ENCODE measurements at regions not wholly inside any gene's neighbourhood (a gene's known extent, or its start where the extent isn't known, plus 50 kb on each side); places are given as distances from the start of the nearest gene placed in this dataset.

GRCh38 chr2:13536941-13537340, 820.2 kb downstream of the TRIB2 start:
- no peak for DNase-seq (ENCODE audit: low spot score)

- no peak for DNase-seq (ENCODE audit: low spot score)
These were observed 821.1 kb downstream of the TRIB2 start for GRCh38 chr2:13537771-13538349.

DNA sequence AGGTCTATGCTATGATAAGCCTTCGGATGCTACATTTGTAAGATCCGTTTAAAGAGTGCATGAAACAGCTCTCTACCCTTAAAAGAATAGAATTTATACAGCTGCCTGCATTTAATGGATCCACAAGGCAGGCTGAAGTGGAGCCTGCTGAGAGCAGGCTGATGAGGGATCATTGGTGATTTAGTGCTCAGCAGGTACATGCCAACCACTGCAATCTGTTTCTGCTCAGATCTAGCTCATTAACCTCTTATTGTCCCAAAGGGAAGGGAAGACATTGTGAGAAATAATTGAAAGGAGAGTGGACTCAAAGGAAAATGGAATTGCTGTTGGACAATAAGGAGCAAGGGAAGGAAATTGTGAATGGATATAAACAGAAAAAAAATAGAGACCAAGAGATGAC, 822.6 kb downstream of the TRIB2 start:
- no peak for DNase-seq (ENCODE audit: low spot score)

DNA sequence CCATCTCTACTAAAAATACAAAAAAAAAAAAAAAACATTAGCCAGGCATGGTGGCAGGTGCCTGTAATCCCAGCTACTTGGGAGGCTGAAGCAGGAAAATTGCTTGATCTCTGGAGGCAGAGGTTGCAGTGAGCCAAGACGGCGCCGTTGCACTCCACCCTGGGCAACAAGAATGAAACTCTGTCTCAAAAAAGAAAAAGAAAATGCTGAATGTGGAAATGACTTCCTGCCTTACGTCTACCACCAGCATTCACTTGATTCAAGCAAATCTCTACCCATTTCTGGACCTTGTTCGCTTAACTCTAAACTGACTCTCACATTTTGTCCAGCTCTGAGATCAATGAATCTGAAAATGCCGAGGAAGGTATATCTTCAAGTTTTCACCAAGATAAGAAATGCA, 825.3 kb downstream of the TRIB2 start:
- no peak for DNase-seq (ENCODE audit: low spot score)

- no peak for DNase-seq (ENCODE audit: low spot score)
These were observed 825.9 kb downstream of the TRIB2 start for GRCh38 chr2:13542642-13543041.

DNA sequence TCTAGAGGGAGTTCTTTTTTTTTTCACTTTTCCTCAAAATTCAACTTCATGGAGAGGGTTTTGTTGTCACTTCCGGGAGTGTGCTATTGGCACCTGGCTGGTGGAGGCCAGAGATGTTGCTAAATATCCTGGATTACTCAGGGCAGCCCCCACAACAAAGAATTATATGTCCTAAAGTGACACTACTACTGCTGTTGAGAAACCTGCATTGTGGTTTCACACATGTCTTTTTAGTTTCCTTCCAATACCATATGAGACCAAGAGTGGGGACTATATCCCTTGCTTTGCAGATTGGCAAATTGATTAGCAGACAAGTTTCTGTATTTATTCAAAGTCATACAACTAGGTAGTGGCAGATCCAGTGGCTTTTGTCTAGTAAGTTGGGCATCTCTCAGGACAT, 826.8 kb downstream of the TRIB2 start:
- no peak for DNase-seq (ENCODE audit: low spot score)

DNA sequence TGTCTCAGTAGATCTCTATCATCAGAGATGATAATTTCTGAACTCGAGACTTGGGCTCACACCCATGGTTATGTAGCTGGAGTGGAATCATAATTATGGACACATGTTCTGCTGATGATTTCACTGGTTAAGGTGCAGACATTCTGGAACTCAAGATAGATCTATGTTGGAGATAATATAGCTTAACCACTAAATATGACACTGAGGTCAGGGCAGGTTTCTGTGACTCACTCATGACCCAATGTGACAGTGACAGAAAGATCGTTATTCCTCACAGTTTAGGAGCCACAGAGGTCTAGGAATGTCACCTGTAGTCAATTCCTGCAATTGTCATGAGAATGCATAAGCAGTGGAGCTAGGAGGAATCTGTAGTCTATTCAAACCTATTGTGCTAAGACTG, 828.6 kb downstream of the TRIB2 start:
- DNase-seq (ENCODE audit: low spot score): no peak

GRCh38 chr2:13546131-13546530, 829.4 kb downstream of the TRIB2 start:
- no peak for DNase-seq (ENCODE audit: low spot score)

DNA sequence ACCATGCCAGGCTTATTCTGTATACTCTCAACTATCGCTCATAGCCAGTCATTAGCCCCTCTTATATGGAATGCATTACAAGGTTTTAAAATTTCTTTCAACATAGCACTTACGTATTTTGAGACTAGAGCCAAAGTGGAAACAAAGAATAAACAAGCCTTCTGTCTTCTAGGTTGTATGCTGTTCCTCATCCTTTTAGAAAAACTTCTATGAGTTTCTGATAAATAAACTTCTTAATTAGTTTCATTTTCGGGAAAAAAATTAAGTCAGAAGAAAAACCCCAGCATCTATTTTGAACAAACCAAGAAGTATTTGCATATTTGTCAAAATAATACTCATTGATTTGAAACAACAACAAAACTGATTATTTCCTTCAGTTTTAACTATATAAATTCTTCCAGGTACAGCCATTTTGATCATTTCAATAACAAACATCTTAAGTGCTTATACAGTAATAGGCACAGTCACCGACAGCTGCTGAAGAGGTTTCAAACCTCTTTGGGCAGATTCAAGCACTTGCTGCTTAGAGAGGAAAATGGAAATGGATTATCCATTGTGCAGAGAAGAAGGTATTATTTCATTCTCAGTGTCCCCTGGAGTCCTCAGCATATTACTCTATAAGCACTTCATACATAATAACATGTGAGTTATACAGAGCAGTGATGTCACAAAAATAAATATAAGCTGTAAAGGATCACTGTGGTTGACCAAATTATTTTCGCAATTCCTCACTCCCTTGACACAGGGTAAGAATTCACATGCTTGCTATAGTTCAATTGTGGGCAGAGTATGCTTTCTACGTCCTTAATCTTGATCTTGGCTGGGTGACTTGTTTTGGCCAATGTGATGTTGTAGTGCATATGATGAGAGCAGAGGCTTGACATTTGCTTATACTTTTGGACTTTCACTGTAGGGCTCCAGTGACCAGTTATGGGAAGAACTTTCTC, 833.8 kb downstream of the TRIB2 start:
- DNase-seq (ENCODE audit: low spot score): no peak

GRCh38 chr2:13558368-13558767, 841.6 kb downstream of the TRIB2 start:
- DNase-seq (ENCODE audit: low spot score): no peak

GRCh38 chr2:13560322-13560721, 843.6 kb downstream of the TRIB2 start:
- DNase-seq (ENCODE audit: low spot score): no peak

DNA sequence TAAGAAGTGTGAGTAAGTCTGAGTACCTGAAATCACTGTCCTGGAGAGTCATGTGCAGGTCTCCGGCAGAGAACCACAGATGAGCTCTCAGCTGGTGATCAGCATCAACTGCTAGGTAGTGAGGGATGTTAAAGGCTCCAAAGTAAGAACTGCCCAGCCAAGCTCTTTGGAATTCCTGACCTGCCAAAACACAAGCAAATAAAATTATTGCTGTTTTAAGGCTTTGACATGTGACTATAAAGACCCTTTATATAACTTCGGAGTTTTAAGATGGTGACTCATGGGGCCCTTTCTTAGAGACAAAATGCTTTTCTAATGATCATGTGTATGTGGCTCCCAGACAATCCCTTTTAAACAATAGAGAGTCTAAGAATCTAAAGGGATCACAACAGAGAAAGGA, 855.7 kb downstream of the TRIB2 start:
- no peak for DNase-seq (ENCODE audit: low spot score)

DNA sequence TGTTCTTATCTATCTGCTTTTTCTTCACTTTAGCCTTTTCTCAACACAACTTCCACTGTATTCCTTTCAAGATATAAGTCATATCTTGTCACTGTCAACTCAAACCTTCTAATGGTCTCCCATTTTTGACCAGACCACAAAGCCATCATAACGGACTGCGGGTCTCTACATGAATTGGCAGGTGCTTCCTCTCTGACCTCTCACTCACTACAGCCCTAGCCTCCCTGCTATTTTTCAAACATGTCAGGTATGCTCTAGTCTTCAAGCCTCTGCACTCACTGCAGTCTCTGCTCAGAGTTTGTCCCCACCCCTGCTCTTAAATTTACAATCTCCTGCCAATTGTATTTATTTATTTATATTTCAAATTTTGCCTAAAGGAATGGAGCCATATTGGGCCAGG, 858.1 kb downstream of the TRIB2 start:
- DNase-seq (ENCODE audit: low spot score): no peak

- DNase-seq (ENCODE audit: low spot score): no peak
These were observed 859.8 kb downstream of the TRIB2 start for GRCh38 chr2:13576406-13577036.

- DNase-seq (ENCODE audit: low spot score): no peak
These were observed 861.8 kb downstream of the TRIB2 start for GRCh38 chr2:13578547-13578946.

DNA sequence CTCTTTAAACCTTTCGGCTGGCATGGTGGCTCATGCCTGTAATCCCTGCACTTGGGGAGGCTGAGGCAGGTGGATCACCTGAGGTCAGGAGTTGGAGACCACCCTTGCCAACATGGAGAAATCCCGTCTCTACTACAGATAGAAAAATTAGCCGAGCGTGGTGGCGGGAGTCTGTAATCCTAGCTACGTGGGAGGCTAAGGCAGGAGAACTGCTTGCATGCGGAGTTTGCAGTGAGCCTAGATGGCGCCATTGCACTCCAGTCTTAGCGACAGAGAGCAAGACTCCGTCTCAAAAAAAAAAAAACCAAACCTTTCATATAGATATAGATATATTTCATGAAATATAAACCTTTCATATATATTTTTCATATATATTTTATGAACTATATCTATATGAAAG, 864.7 kb downstream of the TRIB2 start:
- no peak for DNase-seq (ENCODE audit: low spot score)

DNA sequence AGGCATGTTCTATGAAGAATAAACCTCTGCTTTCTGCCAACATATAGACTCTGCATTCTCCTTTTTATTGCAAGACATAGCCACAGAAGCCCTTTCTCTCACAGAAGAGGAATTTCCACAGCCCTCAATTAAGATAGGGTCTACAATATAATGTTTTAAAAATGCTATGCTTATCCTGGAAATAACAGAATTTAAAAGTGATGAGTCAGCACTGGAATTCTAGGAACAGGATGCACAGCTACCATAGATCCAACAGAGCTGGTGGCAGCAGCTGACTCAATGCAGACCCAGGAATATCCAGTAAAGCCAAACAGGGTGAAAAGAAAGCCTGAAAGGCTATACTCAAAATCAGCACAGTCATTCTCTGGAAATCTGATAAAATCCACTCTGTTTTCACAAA, 866.9 kb downstream of the TRIB2 start:
- no peak for DNase-seq (ENCODE audit: low spot score)

DNA sequence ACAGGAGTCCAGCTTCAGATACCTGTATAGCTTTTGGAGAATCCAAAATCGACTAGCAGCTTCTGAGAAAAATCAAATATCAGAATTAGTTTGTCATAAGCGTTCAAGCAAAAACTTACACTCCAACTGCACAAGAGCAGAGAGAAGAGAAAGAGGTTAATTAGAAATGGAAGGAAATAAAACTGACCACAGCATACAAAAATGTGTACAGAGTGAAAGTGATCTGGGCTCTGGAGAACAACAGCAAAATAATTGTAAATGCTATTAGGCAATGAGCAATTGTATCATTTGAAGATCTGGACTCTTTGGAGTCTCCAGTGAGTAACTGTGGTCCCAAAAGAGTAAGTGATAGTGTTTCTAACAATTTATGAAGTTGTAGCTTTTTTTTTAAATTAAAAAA, 867.3 kb downstream of the TRIB2 start:
- DNase-seq (ENCODE audit: low spot score): no peak

DNA sequence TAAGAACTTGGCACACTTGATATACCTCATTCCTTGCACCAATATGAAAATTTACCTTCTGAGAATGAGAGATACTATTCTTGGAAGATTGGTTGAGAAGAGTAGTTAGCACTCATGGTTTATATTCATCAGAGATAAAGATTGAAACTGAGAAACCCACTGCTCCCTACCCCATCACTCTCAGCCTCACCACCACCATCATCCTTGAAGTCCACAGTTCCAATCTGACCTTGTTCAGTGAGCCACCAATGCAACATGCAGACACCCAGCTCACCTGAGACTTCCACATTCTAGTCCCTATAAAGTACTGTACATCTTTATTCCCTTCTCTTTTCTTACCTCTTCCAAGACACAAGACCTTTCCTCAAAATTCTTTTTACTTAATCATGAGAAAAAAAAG, 869.0 kb downstream of the TRIB2 start:
- DNase-seq (ENCODE audit: low spot score): no peak

- no peak for DNase-seq (ENCODE audit: low spot score)
These were observed 879.5 kb downstream of the TRIB2 start for GRCh38 chr2:13596233-13596632.

GRCh38 chr2:13597176-13597575, 880.4 kb downstream of the TRIB2 start:
- DNase-seq (ENCODE audit: low spot score): no peak

- no peak for DNase-seq (ENCODE audit: low spot score)
These were observed 884.8 kb downstream of the TRIB2 start for GRCh38 chr2:13601506-13601905.

- DNase-seq (ENCODE audit: low spot score): no peak
These were observed 888.4 kb downstream of the TRIB2 start for GRCh38 chr2:13604951-13605661.

Data from globus pallidus (tissue), 1 donor.